SK-N-SH treated with all-trans-retinoic acid at 6 μM for 48 hours (cell line): ENCODE measurements at regions not wholly inside any gene's neighbourhood (a gene's known extent, or its start where the extent isn't known, plus 50 kb on each side); places are given as distances from the start of the nearest gene placed in this dataset.

Source experiments
- ATAC-seq: fragments of 200-7000 bp; cut with Tn5 transposase; 3 replicates; pipeline ENCODE4 v1.9.1; 2020; ENCODE audit warnings: mild to moderate bottlenecking, moderate library complexity
- BACH2 ChIP-seq: fragments of 250-450 bp; sonication (Bioruptor Pico); IDR thresholded peaks from 2 replicates; pipeline ENCODE4 v1.9.0; 2021; ENCODE audit warnings: mild to moderate bottlenecking, borderline replicate concordance
- CSDC2 ChIP-seq: fragments of 250-450 bp; sonication (Bioruptor Pico); IDR thresholded peaks from 2 replicates; pipeline ENCODE4 v1.5.0; 2020; ENCODE audit warnings: mild to moderate bottlenecking, moderate library complexity
- GLIS3 ChIP-seq: fragments of 250-450 bp; sonication (Bioruptor Pico); IDR thresholded peaks from 2 replicates; pipeline ENCODE4 v1.5.0; 2020; ENCODE audit warnings: mild to moderate bottlenecking, moderate library complexity
- ISL1 ChIP-seq: fragments of 250-450 bp; sonication (Bioruptor Pico); IDR thresholded peaks from 2 replicates; pipeline ENCODE4 v2.1.2; 2022; ENCODE audit warnings: mild to moderate bottlenecking, moderate library complexity
- PPARA ChIP-seq: fragments of 250-450 bp; sonication (Bioruptor Pico); IDR thresholded peaks from 2 replicates; pipeline ENCODE4 v1.5.0; 2020; ENCODE audit warnings: mild to moderate bottlenecking, borderline replicate concordance
- RARB ChIP-seq: fragments of 250-450 bp; sonication (Bioruptor Pico); IDR thresholded peaks from 2 replicates; pipeline ENCODE4 v1.8.0; 2021; ENCODE audit warnings: mild to moderate bottlenecking, moderate library complexity
- SNAI2 ChIP-seq: fragments of 250-450 bp; sonication (Bioruptor Pico); IDR thresholded peaks from 2 replicates; pipeline ENCODE4 v1.5.0; 2020; ENCODE audit warnings: mild to moderate bottlenecking, moderate library complexity
- TCF4 ChIP-seq: fragments of 250-450 bp; sonication (Bioruptor Pico); IDR thresholded peaks from 2 replicates; pipeline ENCODE4 v1.8.0; 2021; ENCODE audit warnings: mild to moderate bottlenecking, moderate library complexity, borderline replicate concordance
- TOX ChIP-seq: fragments of 250-450 bp; sonication (Bioruptor Pico); IDR thresholded peaks from 2 replicates; pipeline ENCODE4 v1.8.0; 2021; ENCODE audit warnings: mild to moderate bottlenecking, moderate library complexity, borderline replicate concordance
- ZC3H10 ChIP-seq: fragments of 250-450 bp; sonication (Bioruptor Pico); IDR thresholded peaks from 2 replicates; pipeline ENCODE4 v1.5.1; 2021; ENCODE audit warnings: mild to moderate bottlenecking, moderate library complexity
- ZFP3 ChIP-seq: fragments of 250-450 bp; sonication (Bioruptor Pico); IDR thresholded peaks from 2 replicates; pipeline ENCODE4 v1.5.0; 2020; ENCODE audit warnings: mild to moderate bottlenecking, moderate library complexity
- ZNF565 ChIP-seq: fragments of 450-650 bp; formaldehyde crosslinking; conservative IDR thresholded peaks from 2 replicates; pipeline ENCODE4 v1.5.0; 2020; ENCODE audit warnings: low read depth, mild to moderate bottlenecking, moderate library complexity
- ZNF70 ChIP-seq: fragments of 450-650 bp; formaldehyde crosslinking; IDR thresholded peaks from 2 replicates; pipeline ENCODE4 v1.5.0; 2020; ENCODE audit warnings: mild to moderate bottlenecking, moderate library complexity
- ZNF8 ChIP-seq: fragments of 450-650 bp; formaldehyde crosslinking; IDR thresholded peaks from 2 replicates; pipeline ENCODE4 v1.5.0; 2020; ENCODE audit warnings: mild to moderate bottlenecking, moderate library complexity
- TF ChIP-seq, protein P1 (sequence below): fragments of 250-450 bp; sonication (Bioruptor Pico); IDR thresholded peaks from 2 replicates; pipeline ENCODE4 v1.5.1; 2021; ENCODE audit warnings: mild to moderate bottlenecking, moderate library complexity
- TF ChIP-seq, protein P2 (sequence below): fragments of 250-450 bp; sonication (Bioruptor Pico); IDR thresholded peaks from 2 replicates; pipeline ENCODE4 v1.8.0; 2020; ENCODE audit warnings: mild to moderate bottlenecking, moderate library complexity, borderline replicate concordance
- TF ChIP-seq, protein P3 (sequence below): fragments of 250-450 bp; sonication (Bioruptor Pico); IDR thresholded peaks from 2 replicates; pipeline ENCODE4 v1.8.0; 2021; ENCODE audit warnings: low read depth, mild to moderate bottlenecking, moderate library complexity, borderline replicate concordance
- TF ChIP-seq, protein P4 (sequence below): fragments of 250-450 bp; sonication (Bioruptor Pico); IDR thresholded peaks from 2 replicates; pipeline ENCODE4 v1.5.1; 2020; ENCODE audit warnings: low read depth, mild to moderate bottlenecking, moderate library complexity

DNA sequence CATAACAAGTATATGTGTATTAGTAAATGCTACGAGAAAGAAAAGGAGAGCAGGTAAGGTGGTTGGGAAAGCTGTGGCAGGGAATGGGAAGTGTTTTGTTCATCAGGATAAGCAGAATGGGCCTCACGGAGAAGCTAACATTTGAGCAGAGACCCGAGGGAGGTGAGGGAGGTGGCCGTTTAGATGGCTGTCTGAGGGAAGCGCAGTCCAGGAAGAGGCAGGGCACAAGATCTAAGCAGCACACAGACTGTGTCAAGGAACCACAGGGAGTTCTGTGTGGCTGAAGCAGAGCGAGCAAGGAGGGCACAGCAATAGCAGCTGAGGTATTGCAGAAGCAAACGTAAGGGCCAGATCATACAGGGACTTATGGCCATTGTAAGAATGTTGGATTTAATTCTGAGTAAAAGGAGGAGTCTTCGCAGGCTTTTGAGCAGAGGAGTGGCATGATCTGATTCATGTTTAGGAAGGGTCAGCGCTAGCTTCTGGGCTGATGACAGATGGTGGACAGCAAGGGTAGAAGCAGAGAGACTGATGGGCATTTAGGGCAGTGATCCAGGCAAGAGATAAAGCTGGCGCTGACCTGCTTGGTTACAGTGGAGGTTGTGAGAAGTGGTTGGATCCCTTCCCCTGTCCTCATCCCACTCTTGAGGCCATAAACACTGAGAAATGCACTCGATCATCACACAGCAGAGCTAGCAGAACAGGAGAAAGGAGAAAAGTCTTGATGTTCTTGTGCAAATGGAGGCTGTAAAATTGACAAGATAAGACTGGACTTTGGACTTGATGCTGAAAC lies 199.9 kb downstream of the LACC1 start:
- ATAC-seq = no peak
- no peak for TF ChIP-seq SNAI2 (CRISPR knock-in tag)
- TF ChIP-seq GLIS3 (CRISPR knock-in tag) = no peak
- no peak for TF ChIP-seq TCF4 (CRISPR knock-in tag)
- TF ChIP-seq, protein P1, sequence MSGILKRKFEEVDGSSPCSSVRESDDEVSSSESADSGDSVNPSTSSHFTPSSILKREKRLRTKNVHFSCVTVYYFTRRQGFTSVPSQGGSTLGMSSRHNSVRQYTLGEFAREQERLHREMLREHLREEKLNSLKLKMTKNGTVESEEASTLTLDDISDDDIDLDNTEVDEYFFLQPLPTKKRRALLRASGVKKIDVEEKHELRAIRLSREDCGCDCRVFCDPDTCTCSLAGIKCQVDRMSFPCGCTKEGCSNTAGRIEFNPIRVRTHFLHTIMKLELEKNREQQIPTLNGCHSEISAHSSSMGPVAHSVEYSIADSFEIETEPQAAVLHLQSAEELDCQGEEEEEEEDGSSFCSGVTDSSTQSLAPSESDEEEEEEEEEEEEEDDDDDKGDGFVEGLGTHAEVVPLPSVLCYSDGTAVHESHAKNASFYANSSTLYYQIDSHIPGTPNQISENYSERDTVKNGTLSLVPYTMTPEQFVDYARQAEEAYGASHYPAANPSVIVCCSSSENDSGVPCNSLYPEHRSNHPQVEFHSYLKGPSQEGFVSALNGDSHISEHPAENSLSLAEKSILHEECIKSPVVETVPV (CRISPR knock-in tag) = no peak
- TF ChIP-seq TOX (CRISPR knock-in tag) = no peak
- TF ChIP-seq PPARA (CRISPR knock-in tag) = no peak
- no peak for TF ChIP-seq ZNF565 (CRISPR knock-in tag)
- TF ChIP-seq, protein P2, sequence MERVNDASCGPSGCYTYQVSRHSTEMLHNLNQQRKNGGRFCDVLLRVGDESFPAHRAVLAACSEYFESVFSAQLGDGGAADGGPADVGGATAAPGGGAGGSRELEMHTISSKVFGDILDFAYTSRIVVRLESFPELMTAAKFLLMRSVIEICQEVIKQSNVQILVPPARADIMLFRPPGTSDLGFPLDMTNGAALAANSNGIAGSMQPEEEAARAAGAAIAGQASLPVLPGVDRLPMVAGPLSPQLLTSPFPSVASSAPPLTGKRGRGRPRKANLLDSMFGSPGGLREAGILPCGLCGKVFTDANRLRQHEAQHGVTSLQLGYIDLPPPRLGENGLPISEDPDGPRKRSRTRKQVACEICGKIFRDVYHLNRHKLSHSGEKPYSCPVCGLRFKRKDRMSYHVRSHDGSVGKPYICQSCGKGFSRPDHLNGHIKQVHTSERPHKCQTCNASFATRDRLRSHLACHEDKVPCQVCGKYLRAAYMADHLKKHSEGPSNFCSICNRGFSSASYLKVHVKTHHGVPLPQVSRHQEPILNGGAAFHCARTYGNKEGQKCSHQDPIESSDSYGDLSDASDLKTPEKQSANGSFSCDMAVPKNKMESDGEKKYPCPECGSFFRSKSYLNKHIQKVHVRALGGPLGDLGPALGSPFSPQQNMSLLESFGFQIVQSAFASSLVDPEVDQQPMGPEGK (CRISPR knock-in tag) = no peak
- TF ChIP-seq BACH2 (CRISPR knock-in tag) = no peak
- TF ChIP-seq, protein P3, sequence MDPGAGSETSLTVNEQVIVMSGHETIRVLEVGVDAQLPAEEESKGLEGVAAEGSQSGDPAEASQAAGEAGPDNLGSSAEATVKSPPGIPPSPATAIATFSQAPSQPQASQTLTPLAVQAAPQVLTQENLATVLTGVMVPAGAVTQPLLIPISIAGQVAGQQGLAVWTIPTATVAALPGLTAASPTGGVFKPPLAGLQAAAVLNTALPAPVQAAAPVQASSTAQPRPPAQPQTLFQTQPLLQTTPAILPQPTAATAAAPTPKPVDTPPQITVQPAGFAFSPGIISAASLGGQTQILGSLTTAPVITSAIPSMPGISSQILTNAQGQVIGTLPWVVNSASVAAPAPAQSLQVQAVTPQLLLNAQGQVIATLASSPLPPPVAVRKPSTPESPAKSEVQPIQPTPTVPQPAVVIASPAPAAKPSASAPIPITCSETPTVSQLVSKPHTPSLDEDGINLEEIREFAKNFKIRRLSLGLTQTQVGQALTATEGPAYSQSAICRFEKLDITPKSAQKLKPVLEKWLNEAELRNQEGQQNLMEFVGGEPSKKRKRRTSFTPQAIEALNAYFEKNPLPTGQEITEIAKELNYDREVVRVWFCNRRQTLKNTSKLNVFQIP (CRISPR knock-in tag) = no peak
- no peak for TF ChIP-seq ISL1 (CRISPR knock-in tag)

DNA sequence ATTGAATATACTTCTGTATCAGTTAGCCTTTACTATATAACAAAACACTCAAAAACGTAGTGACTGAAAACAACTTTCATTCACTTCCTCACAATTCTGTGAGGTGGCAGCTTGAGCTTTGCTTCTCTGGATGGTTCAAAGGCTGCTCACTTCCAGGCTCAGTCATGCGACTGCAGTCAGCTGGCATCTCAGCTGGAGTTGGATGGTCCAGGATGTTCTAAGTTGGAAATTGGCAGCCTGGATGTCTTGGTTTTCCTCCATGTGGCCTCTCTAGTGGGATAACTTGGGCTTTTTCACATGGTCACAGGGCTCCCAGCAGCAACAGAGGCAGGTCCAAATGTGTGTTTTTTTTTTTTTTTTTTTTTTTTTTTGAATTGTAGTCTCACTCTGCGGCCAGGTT lies 204.4 kb downstream of the LACC1 start:
- no peak for ATAC-seq
- TF ChIP-seq ZNF565 (CRISPR knock-in tag) (no peak), ISL1 (CRISPR knock-in tag) (no peak), PPARA (CRISPR knock-in tag) (no peak), ZC3H10 (CRISPR knock-in tag) (no peak), BACH2 (CRISPR knock-in tag) (no peak)

DNA sequence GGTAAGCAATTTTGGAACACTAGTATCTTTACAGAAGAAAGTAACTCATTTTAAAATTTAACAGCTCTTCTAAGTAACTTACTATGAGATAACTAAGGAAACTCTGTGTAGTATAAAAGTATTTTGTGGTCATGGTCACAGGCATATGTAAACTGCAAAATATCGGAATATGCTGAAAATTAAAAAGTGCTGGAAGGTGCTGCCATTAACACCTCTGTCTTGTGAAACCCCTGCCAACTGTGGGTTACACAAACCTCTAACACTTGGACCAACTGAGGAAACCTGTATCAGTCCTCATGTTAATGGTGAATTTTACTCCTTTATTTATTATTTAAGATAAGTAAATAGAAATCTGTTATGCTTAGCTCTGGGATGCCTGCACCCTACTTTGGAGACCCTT lies 206.7 kb downstream of the LACC1 start:
- ATAC-seq = no peak

DNA sequence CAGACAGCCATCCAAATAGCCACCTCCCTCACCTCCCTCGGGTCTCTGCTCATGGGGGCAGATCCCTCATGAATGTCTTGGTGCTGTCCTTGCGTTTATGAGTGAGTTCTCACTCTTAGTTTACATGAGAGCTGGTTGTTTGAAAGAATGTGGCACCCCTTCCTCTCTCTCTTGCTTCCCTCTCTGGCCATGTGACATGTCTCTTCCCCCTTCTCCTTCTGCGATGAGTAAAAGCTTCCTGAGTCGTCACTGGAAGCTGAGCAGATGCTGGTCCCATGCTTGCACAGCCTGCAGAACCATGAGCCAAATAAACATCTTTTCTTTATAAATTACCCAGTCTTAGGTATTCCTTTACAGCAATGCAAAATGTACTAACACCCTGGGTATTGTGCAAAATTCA lies 208.7 kb downstream of the LACC1 start:
- no peak for ATAC-seq
- TF ChIP-seq, protein P3 (CRISPR knock-in tag) = no peak
- no peak for TF ChIP-seq ZNF8
- TF ChIP-seq, protein P2 (CRISPR knock-in tag) = no peak
- no peak for TF ChIP-seq ISL1 (CRISPR knock-in tag)
- no peak for TF ChIP-seq ZFP3 (CRISPR knock-in tag)
- no peak for TF ChIP-seq SNAI2 (CRISPR knock-in tag)
- TF ChIP-seq, protein P4, sequence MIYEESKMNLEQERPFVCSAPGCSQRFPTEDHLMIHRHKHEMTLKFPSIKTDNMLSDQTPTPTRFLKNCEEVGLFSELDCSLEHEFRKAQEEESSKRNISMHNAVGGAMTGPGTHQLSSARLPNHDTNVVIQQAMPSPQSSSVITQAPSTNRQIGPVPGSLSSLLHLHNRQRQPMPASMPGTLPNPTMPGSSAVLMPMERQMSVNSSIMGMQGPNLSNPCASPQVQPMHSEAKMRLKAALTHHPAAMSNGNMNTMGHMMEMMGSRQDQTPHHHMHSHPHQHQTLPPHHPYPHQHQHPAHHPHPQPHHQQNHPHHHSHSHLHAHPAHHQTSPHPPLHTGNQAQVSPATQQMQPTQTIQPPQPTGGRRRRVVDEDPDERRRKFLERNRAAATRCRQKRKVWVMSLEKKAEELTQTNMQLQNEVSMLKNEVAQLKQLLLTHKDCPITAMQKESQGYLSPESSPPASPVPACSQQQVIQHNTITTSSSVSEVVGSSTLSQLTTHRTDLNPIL (CRISPR knock-in tag) = no peak
- TF ChIP-seq CSDC2 (CRISPR knock-in tag) = no peak
- no peak for TF ChIP-seq BACH2 (CRISPR knock-in tag)

More for the DNA sequence above, 206.7 kb downstream of the LACC1 start:
- TF ChIP-seq, protein P3 (CRISPR knock-in tag) = no peak
- TF ChIP-seq RARB (CRISPR knock-in tag) = no peak
- TF ChIP-seq TOX (CRISPR knock-in tag) = no peak
- TF ChIP-seq, protein P2 (CRISPR knock-in tag) = no peak
- TF ChIP-seq ZNF70 (CRISPR knock-in tag) = no peak
- TF ChIP-seq, all 23 proteins: peak for 0
